ENCODE measurements at regions not wholly inside any gene's neighbourhood (a gene's known extent, or its start where the extent isn't known, plus 50 kb on each side); places are given as distances from the start of the nearest gene placed in this dataset.

DNA sequence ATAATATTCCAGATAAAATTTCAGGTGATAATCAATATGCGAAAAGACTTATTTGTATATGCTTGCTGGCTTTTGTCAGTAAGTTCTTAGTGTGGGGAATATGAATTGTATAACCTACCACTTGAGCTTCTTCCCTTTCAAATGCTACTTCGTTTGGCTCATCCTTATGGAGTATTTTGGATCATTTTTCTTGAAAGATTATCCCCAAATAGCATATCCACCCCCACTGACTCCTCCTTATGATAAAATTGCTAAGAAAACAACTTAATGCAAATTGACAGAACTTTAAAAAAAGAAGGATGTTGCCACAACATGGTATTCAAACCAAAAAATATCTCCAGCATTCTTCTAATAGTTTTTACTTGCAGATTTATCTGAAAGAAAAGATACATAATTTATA lies 393.3 kb downstream of the PPP3CA start:
- Mint-ChIP-seq H3K27me3 (ENCODE audit: insufficient read depth) (no peaks in the 10 kb centered on the region; the same call in 1 of the 2 replicates), H3K36me3 (ENCODE audit: low read depth) (no peaks in the 10 kb centered on the region), H3K4me3 (no peak overlapping the region), H3K27ac (no peak overlapping the region), H3K9me3 (no peaks in the 10 kb centered on the region), H3K4me1 (ENCODE audit: low read depth) (peaks cover 7% of the 10 kb centered on the region)
- TF ChIP-seq, protein P1, sequence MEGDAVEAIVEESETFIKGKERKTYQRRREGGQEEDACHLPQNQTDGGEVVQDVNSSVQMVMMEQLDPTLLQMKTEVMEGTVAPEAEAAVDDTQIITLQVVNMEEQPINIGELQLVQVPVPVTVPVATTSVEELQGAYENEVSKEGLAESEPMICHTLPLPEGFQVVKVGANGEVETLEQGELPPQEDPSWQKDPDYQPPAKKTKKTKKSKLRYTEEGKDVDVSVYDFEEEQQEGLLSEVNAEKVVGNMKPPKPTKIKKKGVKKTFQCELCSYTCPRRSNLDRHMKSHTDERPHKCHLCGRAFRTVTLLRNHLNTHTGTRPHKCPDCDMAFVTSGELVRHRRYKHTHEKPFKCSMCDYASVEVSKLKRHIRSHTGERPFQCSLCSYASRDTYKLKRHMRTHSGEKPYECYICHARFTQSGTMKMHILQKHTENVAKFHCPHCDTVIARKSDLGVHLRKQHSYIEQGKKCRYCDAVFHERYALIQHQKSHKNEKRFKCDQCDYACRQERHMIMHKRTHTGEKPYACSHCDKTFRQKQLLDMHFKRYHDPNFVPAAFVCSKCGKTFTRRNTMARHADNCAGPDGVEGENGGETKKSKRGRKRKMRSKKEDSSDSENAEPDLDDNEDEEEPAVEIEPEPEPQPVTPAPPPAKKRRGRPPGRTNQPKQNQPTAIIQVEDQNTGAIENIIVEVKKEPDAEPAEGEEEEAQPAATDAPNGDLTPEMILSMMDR (IDR thresholded peaks at IDR 0.05): no peak
- no peak for DNase-seq

- no peak overlapping the region for H3K27ac Mint-ChIP-seq
These were observed 393.7 kb downstream of the PPP3CA start for GRCh38 chr4:100953616-100954015.

GRCh38 chr4:100952590-100952989 lies 394.7 kb downstream of the PPP3CA start:
- H3K36me3 Mint-ChIP-seq (ENCODE audit: low read depth): no peaks in the 10 kb centered on the region
- H3K4me3 Mint-ChIP-seq: no peak overlapping the region
- no peaks in the 10 kb centered on the region for H3K9me3 Mint-ChIP-seq
- H3K4me1 Mint-ChIP-seq (ENCODE audit: low read depth): peaks cover 10% of the 10 kb centered on the region
- H3K27ac Mint-ChIP-seq: no peak overlapping the region
- DNase-seq: no peak
- H3K27me3 Mint-ChIP-seq (ENCODE audit: insufficient read depth): no peaks in the 10 kb centered on the region; the same call in 1 of the 2 replicates
- TF ChIP-seq, protein P1 (IDR thresholded peaks at IDR 0.05): no peak

More at GRCh38 chr4:100953616-100954015, 393.7 kb downstream of the PPP3CA start:
- no peak for DNase-seq
- Mint-ChIP-seq H3K4me1 (ENCODE audit: low read depth) (peaks cover 10% of the 10 kb centered on the region), H3K9me3 (no peaks in the 10 kb centered on the region), H3K27me3 (ENCODE audit: insufficient read depth) (no peaks in the 10 kb centered on the region; the same call in 1 of the 2 replicates), H3K36me3 (ENCODE audit: low read depth) (no peaks in the 10 kb centered on the region), H3K4me3 (no peak overlapping the region)
- TF ChIP-seq, protein P1 (IDR thresholded peaks at IDR 0.05): no peak

DNA sequence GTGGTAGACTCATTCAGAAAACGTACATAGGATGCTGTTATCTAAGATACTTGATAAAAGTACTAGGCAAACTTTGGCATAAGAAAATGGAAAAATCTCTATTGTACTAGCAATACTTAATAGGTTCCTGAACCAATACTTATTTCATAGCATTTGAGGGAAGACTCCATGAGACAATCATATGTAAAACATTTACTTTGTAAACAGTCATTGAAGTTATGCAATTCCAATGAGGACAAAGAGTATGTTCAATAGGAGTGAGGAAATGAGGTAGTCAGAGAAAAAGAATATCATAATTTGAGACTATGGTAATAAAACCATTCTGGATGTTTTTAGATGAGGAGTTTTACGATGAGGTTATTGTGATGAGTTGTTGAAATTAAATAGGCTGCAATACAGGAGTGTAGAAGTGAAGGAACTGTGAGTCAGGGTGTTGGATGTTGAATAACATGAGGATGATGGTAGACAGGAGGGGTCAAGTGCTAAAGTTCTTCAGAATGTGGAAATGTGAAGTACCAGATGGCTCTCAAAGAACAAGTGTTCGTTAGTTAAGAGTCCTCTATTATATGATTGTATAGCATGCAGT lies 397.9 kb downstream of the PPP3CA start:
- Mint-ChIP-seq H3K27ac (no peak overlapping the region), H3K27me3 (ENCODE audit: insufficient read depth) (no peaks in the 10 kb centered on the region; the same call in 1 of the 2 replicates), H3K36me3 (ENCODE audit: low read depth) (no peaks in the 10 kb centered on the region), H3K9me3 (no peaks in the 10 kb centered on the region), H3K4me1 (ENCODE audit: low read depth) (peaks cover 10% of the 10 kb centered on the region), H3K4me3 (no peak overlapping the region)
- TF ChIP-seq, protein P1 (IDR thresholded peaks at IDR 0.05): no peak
- DNase-seq: no peak

- Mint-ChIP-seq H3K27ac (no peak overlapping the region), H3K9me3 (no peaks in the 10 kb centered on the region), H3K4me1 (ENCODE audit: low read depth) (peaks cover 10% of the 10 kb centered on the region), H3K27me3 (ENCODE audit: insufficient read depth) (no peaks in the 10 kb centered on the region; the same call in 1 of the 2 replicates), H3K36me3 (ENCODE audit: low read depth) (no peaks in the 10 kb centered on the region), H3K4me3 (no peak overlapping the region)
- TF ChIP-seq, protein P1 (IDR thresholded peaks at IDR 0.05): no peak
- DNase-seq: no peak
These were observed 398.4 kb downstream of the PPP3CA start for GRCh38 chr4:100948911-100949310.

Measured in HFFc6 (cell line).